GM19468 (cell line): ENCODE measurements at regions not wholly inside any gene's neighbourhood (a gene's known extent, or its start where the extent isn't known, plus 50 kb on each side); places are given as distances from the start of the nearest gene placed in this dataset.
A peak's percentile ranks its signal among the peaks of the same experiment; 100 is the strongest.

ENCODE experiments used
- ATAC-seq: cut with Tn5 transposase; IDR thresholded peaks from one replicate; pipeline ENCODE4 v1.9.1; 2021; ENCODE audit warnings: mild to moderate bottlenecking, moderate library complexity, moderate number of reproducible peaks; ENCODE audit not compliant: unreplicated experiment; ENCODE audit errors: extremely low read depth

GRCh38 chr14:63781686-63782085 is 53.8 kb upstream of the SGPP1 start:
- ATAC-seq = no peak

GRCh38 chr14:63782683-63783389 is 55.0 kb upstream of the SGPP1 start:
- ATAC-seq = no peak

GRCh38 chr14:63788011-63788933 is 60.4 kb upstream of the SGPP1 start:
- no peak for ATAC-seq

- no peak for ATAC-seq
These were observed 59.4 kb upstream of the SYNE2 start for GRCh38 chr14:63793376-63793775.

- peak; percentile 26 for ATAC-seq
These were observed 57.3 kb upstream of the SYNE2 start for GRCh38 chr14:63795532-63795931.

GRCh38 chr14:63800083-63800482 is 52.7 kb upstream of the SYNE2 start:
- no peak for ATAC-seq

GRCh38 chr14:63800651-63801375 is 52.0 kb upstream of the SYNE2 start:
- ATAC-seq = no peak
